Esophagus squamous epithelium (tissue), 5 donors: ENCODE measurements at regions not wholly inside any gene's neighbourhood (a gene's known extent, or its start where the extent isn't known, plus 50 kb on each side); places are given as distances from the start of the nearest gene placed in this dataset.

Experiments
- DNase-seq: peaks from one replicate; lab custom pipeline; 2025; lab: John Stamatoyannopoulos, UW
- H3K27ac ChIP-seq, 4 donors: fragments of 200-600 bp; sonication (generic); one replicate each; pipeline ENCODE4 v1.5.1; 2016 to 2019; ENCODE audit warnings: mild to moderate bottlenecking in 1 of 4
- H3K27me3 ChIP-seq, 4 donors: fragments of 200-600 bp; sonication (generic); 1 replicate in 3 of 4; 2 replicates in 1 of 4; pipeline versions ENCODE4 v1.5.1 to v1.6.0; 2017 to 2021; ENCODE audit warnings: antibody characterized with exemption in 1 of 4
- H3K36me3 ChIP-seq, 3 donors: fragments of 200-600 bp; sonication (generic); one replicate each; pipeline ENCODE4 v1.5.1; 2016 to 2019
- H3K4me1 ChIP-seq, 3 donors: fragments of 200-600 bp; sonication (generic); one replicate each; pipeline ENCODE4 v1.5.1; 2017 to 2019
- H3K4me3 ChIP-seq, 4 donors: fragments of 200-600 bp; sonication (generic); 1 replicate in 3 of 4; 2 replicates in 1 of 4; pipeline ENCODE4 v1.5.1; 2016 to 2019; ENCODE audit warnings: mild to moderate bottlenecking in 2 of 4, moderate library complexity in 1 of 4
- H3K9me3 ChIP-seq, 3 donors: fragments of 200-600 bp; sonication (generic); one replicate each; pipeline ENCODE4 v1.5.1; 2016 to 2019
- POLR2A ChIP-seq, 4 donors: fragments of 450-650 bp; IDR thresholded peaks; one replicate each; pipeline ENCODE4 v1.6.1; 2017; ENCODE audit warnings: antibody characterized with exemption in 4 of 4, mild to moderate bottlenecking in 4 of 4, moderate library complexity in 3 of 4
- WGBS, 2 donors: methylation state at CpG; one replicate each; pipeline ENCODE4 v1.1.5; 2018; 5-methylcytosine and 5-hydroxymethylcytosine counted together
- intact Hi-C: fragments of 100-400 bp; cut with DNase I; formaldehyde crosslinking; loops from one replicate; pipeline ENCODE4 v1.15.0; 2022
- TF ChIP-seq, protein P1 (sequence below), 6 experiments: fragments of 450-650 bp in 4 of 6; fragments of 200-600 bp in 2 of 6; sonication (generic) in 2 of 6; IDR thresholded peaks; one replicate each; pipeline ENCODE4 v1.5.1; 2016 to 2019; ENCODE audit warnings: antibody characterized with exemption in 6 of 6, mild to moderate bottlenecking in 4 of 6, moderate library complexity in 4 of 6
- donor health status: DM: yes; HTN: yes; CAD: no.

DNA sequence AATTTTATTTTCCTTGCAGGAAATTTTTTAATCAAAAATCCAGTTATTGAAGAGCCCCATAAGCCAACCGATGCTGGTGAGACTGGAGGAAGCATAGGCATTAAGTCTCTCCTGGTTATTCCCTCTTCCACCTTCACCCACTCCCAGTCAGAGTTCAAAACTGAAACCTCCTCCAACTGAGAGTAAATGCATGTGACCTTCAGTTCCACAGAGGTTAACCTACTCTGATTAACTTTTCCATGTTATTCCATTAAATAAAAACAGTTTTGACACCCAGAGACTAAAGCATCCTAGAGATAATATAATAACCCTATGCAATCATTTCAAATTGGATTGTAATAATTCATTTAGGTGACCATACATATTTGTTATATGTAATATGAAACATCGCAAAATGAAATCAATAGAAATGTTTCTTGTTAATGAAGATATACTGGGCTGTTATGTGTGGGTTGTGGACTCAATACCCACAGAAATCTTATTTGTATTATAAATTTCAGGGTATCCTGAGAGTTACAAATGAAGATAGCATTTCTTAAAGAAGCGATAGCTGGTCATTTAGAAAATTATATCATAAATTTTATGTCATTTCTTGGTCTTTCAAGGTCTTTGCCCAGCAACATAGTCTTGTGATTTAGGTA lies 376.5 kb downstream of the SETD4 start:
- TF ChIP-seq POLR2A (IDR thresholded peaks at IDR 0.05): no peak
- TF ChIP-seq, protein P1, sequence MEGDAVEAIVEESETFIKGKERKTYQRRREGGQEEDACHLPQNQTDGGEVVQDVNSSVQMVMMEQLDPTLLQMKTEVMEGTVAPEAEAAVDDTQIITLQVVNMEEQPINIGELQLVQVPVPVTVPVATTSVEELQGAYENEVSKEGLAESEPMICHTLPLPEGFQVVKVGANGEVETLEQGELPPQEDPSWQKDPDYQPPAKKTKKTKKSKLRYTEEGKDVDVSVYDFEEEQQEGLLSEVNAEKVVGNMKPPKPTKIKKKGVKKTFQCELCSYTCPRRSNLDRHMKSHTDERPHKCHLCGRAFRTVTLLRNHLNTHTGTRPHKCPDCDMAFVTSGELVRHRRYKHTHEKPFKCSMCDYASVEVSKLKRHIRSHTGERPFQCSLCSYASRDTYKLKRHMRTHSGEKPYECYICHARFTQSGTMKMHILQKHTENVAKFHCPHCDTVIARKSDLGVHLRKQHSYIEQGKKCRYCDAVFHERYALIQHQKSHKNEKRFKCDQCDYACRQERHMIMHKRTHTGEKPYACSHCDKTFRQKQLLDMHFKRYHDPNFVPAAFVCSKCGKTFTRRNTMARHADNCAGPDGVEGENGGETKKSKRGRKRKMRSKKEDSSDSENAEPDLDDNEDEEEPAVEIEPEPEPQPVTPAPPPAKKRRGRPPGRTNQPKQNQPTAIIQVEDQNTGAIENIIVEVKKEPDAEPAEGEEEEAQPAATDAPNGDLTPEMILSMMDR (IDR thresholded peaks at IDR 0.05): no peak
- intact Hi-C loops: no loop called here
- H3K36me3 ChIP-seq: no peaks in the 10 kb centered on the region

DNA sequence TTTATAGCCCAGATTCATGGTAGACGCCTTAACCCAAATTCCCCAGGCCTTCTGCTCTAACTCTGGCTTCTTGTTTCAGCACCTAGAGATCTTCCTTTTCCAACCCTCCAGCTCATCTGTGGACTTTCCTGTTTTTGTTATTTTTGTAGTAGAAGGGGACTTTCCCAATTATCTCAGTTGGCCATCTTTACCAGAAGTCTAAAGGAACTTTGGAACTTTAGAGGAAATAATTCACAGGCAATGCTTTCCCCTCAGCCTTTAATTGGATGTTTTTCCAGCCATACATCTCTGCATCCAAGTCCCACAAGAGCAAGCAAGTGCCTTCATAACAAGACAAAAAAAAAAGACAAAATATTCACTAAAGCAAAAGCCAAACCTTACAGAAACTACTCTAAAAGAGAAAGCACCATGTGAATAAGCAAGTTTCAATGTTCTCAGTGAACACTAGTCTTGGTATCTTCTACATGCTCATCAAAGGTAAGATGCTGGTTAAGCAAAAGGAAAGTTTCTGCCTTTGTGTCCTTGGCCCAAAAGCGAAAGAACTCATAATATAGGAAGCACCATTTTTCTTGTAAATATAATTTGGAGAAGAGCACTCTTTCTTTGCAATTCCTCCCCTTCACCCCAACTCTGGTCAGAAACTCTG lies 377.3 kb downstream of the SETD4 start:
- H3K9me3 ChIP-seq: no peaks in the 10 kb centered on the region
- peaks cover 0 to 9% (median 0%) of the 10 kb centered on the region in 4 donors for H3K27me3 ChIP-seq
- H3K4me1 ChIP-seq: no peaks in the 10 kb centered on the region
- H3K27ac ChIP-seq: no peak overlapping the region
- intact Hi-C loops: no loop called here
- DNase-seq: no peak
- no peak for TF ChIP-seq POLR2A (IDR thresholded peaks at IDR 0.05)
- TF ChIP-seq, protein P1 (IDR thresholded peaks at IDR 0.05): no peak
- no peaks in the 10 kb centered on the region for H3K36me3 ChIP-seq
- WGBS, 2 donors: 73% methylated on average over 2 of the region's 2 CpGs
- no peak overlapping the region for H3K4me3 ChIP-seq

More for the DNA sequence above, 376.5 kb downstream of the SETD4 start:
- no peaks in the 10 kb centered on the region for H3K4me1 ChIP-seq
- WGBS, 2 donors: 80 to 95% methylated on average over 3 of the region's 3 CpGs
- no peak overlapping the region for H3K27ac ChIP-seq
- H3K27me3 ChIP-seq: peaks cover 0 to 13% (median 0%) of the 10 kb centered on the region in 4 donors
- no peaks in the 10 kb centered on the region for H3K9me3 ChIP-seq
- H3K4me3 ChIP-seq: no peak overlapping the region
- no peak for DNase-seq

DNA sequence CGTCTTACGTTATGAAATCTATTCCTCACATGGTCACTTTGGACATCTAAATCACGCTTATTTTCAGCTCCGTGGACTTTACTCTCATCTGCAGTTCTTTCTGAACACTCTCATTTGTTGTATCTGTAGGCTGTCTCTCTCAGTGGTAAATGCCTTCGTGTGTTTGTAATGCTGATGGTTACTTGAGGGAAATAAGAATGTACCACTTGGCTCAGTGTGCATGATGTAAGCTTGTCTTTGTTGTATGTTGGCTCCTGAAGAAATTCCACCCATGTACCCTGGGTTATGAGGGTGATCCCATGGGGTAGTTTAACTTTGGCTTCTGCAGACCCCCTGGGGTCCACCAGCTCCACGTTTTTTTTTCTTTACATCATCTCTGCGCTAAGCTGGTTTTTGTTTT lies 378.4 kb downstream of the SETD4 start:
- 81 to 84% methylated on average over 7 of the region's 7 CpGs for WGBS, 2 donors
- intact Hi-C loops: no loop called here

DNA sequence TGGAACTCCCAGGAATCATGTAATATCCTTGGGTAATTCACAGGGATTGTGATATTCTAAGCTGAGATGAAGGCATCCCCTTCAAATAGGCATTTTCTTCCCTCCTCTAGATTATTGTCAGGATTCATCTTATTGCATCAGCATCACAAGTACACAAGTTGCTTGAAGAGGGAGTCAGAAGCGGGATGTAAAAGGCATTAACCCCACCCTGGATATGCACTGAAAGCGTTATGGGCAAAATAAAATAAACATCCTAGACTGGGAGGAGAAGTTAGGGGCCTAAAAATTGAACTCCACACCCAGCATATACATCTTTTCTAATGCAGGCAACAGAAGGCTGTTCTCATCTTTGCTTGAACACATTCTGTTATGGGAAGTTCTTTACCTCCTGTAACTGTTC lies 381.2 kb downstream of the SETD4 start:
- H3K27me3 ChIP-seq: peaks cover 0 to 18% (median 0%) of the 10 kb centered on the region in 4 donors
- no peaks in the 10 kb centered on the region for H3K36me3 ChIP-seq
- TF ChIP-seq POLR2A (IDR thresholded peaks at IDR 0.05): no peak
- TF ChIP-seq, protein P1 (IDR thresholded peaks at IDR 0.05): no peak
- H3K9me3 ChIP-seq: no peaks in the 10 kb centered on the region
- intact Hi-C loops: no loop called here
- H3K4me1 ChIP-seq: no peaks in the 10 kb centered on the region
- no peak overlapping the region for H3K4me3 ChIP-seq
- DNase-seq: no peak
- no peak overlapping the region for H3K27ac ChIP-seq
- 70 to 83% methylated on average over 2 of the region's 2 CpGs for WGBS, 2 donors

More for the DNA sequence above, 378.4 kb downstream of the SETD4 start:
- Histone ChIP-seq H3K4me3 (no peak overlapping the region), H3K27me3 (peaks cover 0 to 11% (median 0%) of the 10 kb centered on the region in 4 donors), H3K4me1 (no peaks in the 10 kb centered on the region), H3K9me3 (no peaks in the 10 kb centered on the region), H3K36me3 (no peaks in the 10 kb centered on the region), H3K27ac (no peak overlapping the region)
- no peak for TF ChIP-seq POLR2A (IDR thresholded peaks at IDR 0.05)
- TF ChIP-seq, protein P1 (IDR thresholded peaks at IDR 0.05): no peak
- no peak for DNase-seq

DNA sequence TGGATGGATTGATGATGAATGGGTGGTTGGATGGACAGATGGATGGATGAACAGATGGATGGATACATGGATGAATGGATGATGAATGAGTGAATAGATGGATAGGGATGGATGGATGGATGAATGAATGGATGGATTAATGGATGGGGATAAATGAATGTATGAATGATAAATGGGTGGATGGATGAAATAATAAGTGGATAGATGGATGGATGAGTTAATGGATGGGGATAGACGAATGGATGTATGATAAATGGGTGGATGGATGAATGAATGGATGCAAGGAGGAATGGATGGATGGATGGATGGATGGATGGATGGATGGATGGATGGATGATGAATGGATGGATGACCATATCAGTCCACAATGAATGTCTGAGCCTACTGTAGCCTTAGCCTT lies 381.9 kb downstream of the SETD4 start:
- WGBS, 2 donors: 80 to 85% methylated on average over 1 of the region's 1 CpG
- no peak for DNase-seq
- H3K27ac ChIP-seq: no peak overlapping the region
- H3K27me3 ChIP-seq: peaks cover 0 to 18% (median 0%) of the 10 kb centered on the region in 4 donors
- no peaks in the 10 kb centered on the region for H3K36me3 ChIP-seq
- H3K4me1 ChIP-seq: no peaks in the 10 kb centered on the region
- H3K9me3 ChIP-seq: no peaks in the 10 kb centered on the region
- TF ChIP-seq, protein P1 (IDR thresholded peaks at IDR 0.05): no peak
- TF ChIP-seq POLR2A (IDR thresholded peaks at IDR 0.05): no peak
- intact Hi-C loops: no loop called here
- no peak overlapping the region for H3K4me3 ChIP-seq
